OCI-LY1 (cell line): ENCODE measurements at regions not wholly inside any gene's neighbourhood (a gene's known extent, or its start where the extent isn't known, plus 50 kb on each side); places are given as distances from the start of the nearest gene placed in this dataset.
"Not testable (repeated sequence)": the region's sequence is repeated elsewhere in the genome, so short reads cannot be mapped to it uniquely, and the experiment has no call there.

ENCODE experiments used
- H2AFZ ChIP-seq: fragments of 200-600 bp; sonication (generic), shearing (Covaris generic); 2 replicates; pipeline ENCODE4 v1.6.0; 2014; ENCODE audit warnings: antibody characterized with exemption, mild to moderate bottlenecking, low read length
- H3F3A ChIP-seq: fragments of 200-600 bp; sonication (generic), shearing (Covaris generic); 2 replicates; pipeline ENCODE4 v1.6.0; 2014; ENCODE audit warnings: mild to moderate bottlenecking, antibody characterized with exemption, low read length, moderate library complexity; ENCODE audit not compliant: insufficient read depth
- H3K27ac ChIP-seq: fragments of 200-600 bp; sonication (generic); 2 replicates; pipeline ENCODE4 v1.5.1; 2014; ENCODE audit warnings: low read length, mixed run types, mild to moderate bottlenecking, low read depth; ENCODE audit not compliant: poor library complexity, severe bottlenecking
- H3K27me3 ChIP-seq: fragments of 200-600 bp; sonication (generic); 2 replicates; pipeline ENCODE4 v1.6.0; 2014; ENCODE audit warnings: antibody characterized with exemption, mild to moderate bottlenecking, low read length, moderate library complexity; ENCODE audit not compliant: insufficient read depth
- H3K36me3 ChIP-seq: fragments of 200-600 bp; sonication (generic); 2 replicates; pipeline ENCODE4 v1.6.1; 2014; ENCODE audit warnings: mild to moderate bottlenecking, antibody characterized with exemption, low read length, moderate library complexity, mixed read lengths; ENCODE audit not compliant: insufficient read depth
- H3K4me1 ChIP-seq: fragments of 200-600 bp; sonication (generic); 2 replicates; pipeline ENCODE4 v1.5.1; 2014; ENCODE audit warnings: mild to moderate bottlenecking, low read length, moderate library complexity; ENCODE audit not compliant: insufficient read depth, severe bottlenecking
- H3K4me2 ChIP-seq: fragments of 200-600 bp; sonication (generic), shearing (Covaris generic); 2 replicates; pipeline ENCODE4 v1.6.1; 2014; ENCODE audit warnings: low read length
- H3K4me3 ChIP-seq: fragments of 200-600 bp; sonication (generic); 2 replicates; pipeline ENCODE4 v1.5.1; 2014; ENCODE audit warnings: low read length, low read depth, mild to moderate bottlenecking, mixed read lengths; ENCODE audit not compliant: poor library complexity, severe bottlenecking
- H3K79me2 ChIP-seq: fragments of 200-600 bp; shearing (Covaris generic); 2 replicates; pipeline ENCODE4 v1.6.1; 2016; ENCODE audit warnings: mixed run types, low read length, mixed read lengths; ENCODE audit not compliant: insufficient read depth
- H3K9ac ChIP-seq: fragments of 200-600 bp; sonication (generic), shearing (Covaris generic); 2 replicates; pipeline ENCODE4 v1.6.1; 2014; ENCODE audit warnings: mild to moderate bottlenecking, low read length, mixed read lengths
- H3K9me2 ChIP-seq: fragments of 200-600 bp; sonication (generic), shearing (Covaris generic); 2 replicates; pipeline ENCODE4 v1.6.1; 2014; ENCODE audit warnings: low read depth, mild to moderate bottlenecking, low read length, mixed read lengths
- H3K9me3 ChIP-seq: fragments of 200-600 bp; shearing (Covaris generic); 2 replicates; pipeline ENCODE4 v1.6.1; 2014; ENCODE audit warnings: low read length, mixed read lengths
- H4K20me1 ChIP-seq: fragments of 200-600 bp; sonication (generic), shearing (Covaris generic); 2 replicates; pipeline ENCODE4 v1.6.0; 2016; ENCODE audit warnings: mild to moderate bottlenecking, low read length; ENCODE audit not compliant: insufficient read depth
- CTCF ChIP-seq: fragments of 200-600 bp; sonication (generic), shearing (Covaris generic); IDR thresholded peaks from 2 replicates; pipeline ENCODE4 v1.5.1; 2017; ENCODE audit warnings: mild to moderate bottlenecking, antibody characterized with exemption, low read length, moderate library complexity, mixed read lengths
- EZH2 ChIP-seq: fragments of 200-600 bp; sonication (generic), shearing (Covaris generic); IDR thresholded peaks from 2 replicates; pipeline ENCODE4 v1.8.0; 2017; ENCODE audit warnings: borderline replicate concordance, mixed run types, mild to moderate bottlenecking, antibody characterized with exemption, low read length, moderate library complexity, mixed read lengths

GRCh38 chr1:228944935-228945371 is 209.7 kb downstream of the RHOU start:
- Histone ChIP-seq H3K27ac (no peak overlapping the region), H3K4me3 (no peak overlapping the region), H3K79me2 (no peaks in the 10 kb centered on the region), H3K9me3 (no peaks in the 10 kb centered on the region), H3K9ac (no peak overlapping the region), H3K36me3 (no peaks in the 10 kb centered on the region), H4K20me1 (no peaks in the 10 kb centered on the region), H3K9me2 (no peaks in the 10 kb centered on the region), H2AFZ (no peak overlapping the region), H3F3A (no peaks in the 10 kb centered on the region), H3K4me2 (no peak overlapping the region), H3K4me1 (no peaks in the 10 kb centered on the region), H3K27me3 (no peaks in the 10 kb centered on the region)
- no peak for TF ChIP-seq EZH2
- no peak for TF ChIP-seq CTCF

GRCh38 chr1:228945885-228946284 is 210.6 kb downstream of the RHOU start:
- Histone ChIP-seq H3K79me2 (no peaks in the 10 kb centered on the region), H3K27ac (no peak overlapping the region), H2AFZ (no peak overlapping the region), H3K36me3 (no peaks in the 10 kb centered on the region), H3K4me1 (no peaks in the 10 kb centered on the region), H3K9me3 (no peaks in the 10 kb centered on the region), H3K27me3 (no peaks in the 10 kb centered on the region), H3K9ac (no peak overlapping the region), H4K20me1 (no peaks in the 10 kb centered on the region), H3F3A (no peaks in the 10 kb centered on the region), H3K4me2 (no peak overlapping the region), H3K9me2 (no peaks in the 10 kb centered on the region), H3K4me3 (no peak overlapping the region)
- no peak for TF ChIP-seq EZH2
- TF ChIP-seq CTCF = no peak

GRCh38 chr1:228949617-228950016 is 214.3 kb downstream of the RHOU start:
- not testable (repeated sequence) for H3K4me1 ChIP-seq, H3K27me3 ChIP-seq, H3K4me3 ChIP-seq, H4K20me1 ChIP-seq, H3K9me3 ChIP-seq, H3K9ac ChIP-seq, H3K36me3 ChIP-seq, H3K27ac ChIP-seq, H3K4me2 ChIP-seq, H2AFZ ChIP-seq, H3F3A ChIP-seq, H3K9me2 ChIP-seq, H3K79me2 ChIP-seq

GRCh38 chr1:228953207-228953606 is 217.9 kb downstream of the RHOU start:
- Histone ChIP-seq H3K9me3 (no peaks in the 10 kb centered on the region), H3K9me2 (no peaks in the 10 kb centered on the region), H2AFZ (no peak overlapping the region), H3K4me2 (no peak overlapping the region), H3K27ac (no peak overlapping the region), H3K4me3 (no peak overlapping the region), H3K4me1 (no peaks in the 10 kb centered on the region), H3F3A (no peaks in the 10 kb centered on the region), H4K20me1 (no peaks in the 10 kb centered on the region), H3K9ac (no peak overlapping the region), H3K27me3 (no peaks in the 10 kb centered on the region), H3K36me3 (no peaks in the 10 kb centered on the region), H3K79me2 (no peaks in the 10 kb centered on the region)
- TF ChIP-seq EZH2 = no peak
- no peak for TF ChIP-seq CTCF

GRCh38 chr1:228953808-228954207 is 218.5 kb downstream of the RHOU start:
- not testable (repeated sequence) for H3K4me1 ChIP-seq, H3K36me3 ChIP-seq, H3K27me3 ChIP-seq, H3K9me2 ChIP-seq, H3K9ac ChIP-seq, H3K27ac ChIP-seq, H3K4me3 ChIP-seq, H3K9me3 ChIP-seq, H2AFZ ChIP-seq, H3K4me2 ChIP-seq, H3F3A ChIP-seq, H4K20me1 ChIP-seq, H3K79me2 ChIP-seq
